HG02970 (cell line): ENCODE measurements at regions not wholly inside any gene's neighbourhood (a gene's known extent, or its start where the extent isn't known, plus 50 kb on each side); places are given as distances from the start of the nearest gene placed in this dataset.
"Not testable (repeated sequence)": the region's sequence is repeated elsewhere in the genome, so short reads cannot be mapped to it uniquely, and the experiment has no call there.

Experiments used
- ATAC-seq: cut with Tn5 transposase; IDR thresholded peaks from one replicate; pipeline ENCODE4 v1.9.1; 2021; ENCODE audit warnings: mild to moderate bottlenecking, moderate library complexity, moderate number of reproducible peaks; ENCODE audit not compliant: unreplicated experiment, low FRiP score

GRCh38 chr3:198096015-198096414 is 136.0 kb downstream of the LMLN start:
- no peak for ATAC-seq

GRCh38 chr3:198097048-198097447 is 137.0 kb downstream of the LMLN start:
- ATAC-seq, result no peak

GRCh38 chr3:198098661-198099081 is 138.7 kb downstream of the LMLN start:
- ATAC-seq, result not testable (repeated sequence)

- not testable (repeated sequence) for ATAC-seq
These were observed 143.1 kb downstream of the LMLN start for GRCh38 chr3:198103070-198103469.

- no peak for ATAC-seq
These were observed 146.2 kb downstream of the LMLN start for GRCh38 chr3:198106265-198106664.

- no peak for ATAC-seq
These were observed 148.1 kb downstream of the LMLN start for GRCh38 chr3:198107840-198108734.

- no peak for ATAC-seq
These were observed 149.9 kb downstream of the LMLN start for GRCh38 chr3:198109883-198110282.

- no peak for ATAC-seq
These were observed 152.0 kb downstream of the LMLN start for GRCh38 chr3:198112031-198112430.

- no peak for ATAC-seq
These were observed 153.4 kb downstream of the LMLN start for GRCh38 chr3:198113206-198114053.

GRCh38 chr3:198114516-198114915 is 154.5 kb downstream of the LMLN start:
- not testable (repeated sequence) for ATAC-seq

- ATAC-seq, result not testable (repeated sequence)
These were observed 162.2 kb downstream of the LMLN start for GRCh38 chr3:198122184-198122583.

- ATAC-seq, result not testable (repeated sequence)
These were observed 177.2 kb downstream of the LMLN start for GRCh38 chr3:198137038-198137835.

- not testable (repeated sequence) for ATAC-seq
These were observed 178.2 kb downstream of the LMLN start for GRCh38 chr3:198138205-198138604.

GRCh38 chr3:198139037-198139436 is 179.0 kb downstream of the LMLN start:
- not testable (repeated sequence) for ATAC-seq

GRCh38 chr3:198139513-198140167 is 179.6 kb downstream of the LMLN start:
- not testable (repeated sequence) for ATAC-seq

GRCh38 chr3:198143300-198144137 is 183.5 kb downstream of the LMLN start:
- ATAC-seq, result not testable (repeated sequence)

GRCh38 chr3:198145231-198145784 is 185.3 kb downstream of the LMLN start:
- ATAC-seq, result not testable (repeated sequence)

GRCh38 chr3:198146070-198146469 is 186.1 kb downstream of the LMLN start:
- not testable (repeated sequence) for ATAC-seq
